Small intestine (tissue), 7 donors: ENCODE measurements at regions not wholly inside any gene's neighbourhood (a gene's known extent, or its start where the extent isn't known, plus 50 kb on each side); places are given as distances from the start of the nearest gene placed in this dataset.

ENCODE experiments used
- DNase-seq, 2 donors: peaks; one replicate each; pipeline versions ENCODE4 v3.0.0 to v3.0.0-alpha.2; 2013
- FAIRE-seq: peaks from 2 replicates; lab custom pipeline; 2012; peaks lifted over from hg19 to GRCh38; lab: Jason Lieb, UNC
- H3K27ac ChIP-seq, 3 donors: one replicate each; pipeline ENCODE4 v1.5.1; 2013; ENCODE audit warnings: low read length in 2 of 3, mild to moderate bottlenecking in 2 of 3, control low read depth in 1 of 3, inconsistent platforms in 1 of 3, low read depth in 1 of 3, moderate library complexity in 1 of 3
- H3K27me3 ChIP-seq, 3 donors: one replicate each; pipeline ENCODE4 v1.6.1; 2013; ENCODE audit warnings: low read length in 3 of 3, inconsistent platforms in 1 of 3; ENCODE audit not compliant: control insufficient read depth in 3 of 3, insufficient read depth in 3 of 3
- H3K36me3 ChIP-seq, 3 donors: one replicate each; pipeline ENCODE4 v1.6.1; 2013; ENCODE audit warnings: low read length in 3 of 3, inconsistent platforms in 1 of 3, low read depth in 1 of 3, mild to moderate bottlenecking in 1 of 3, moderate library complexity in 1 of 3; ENCODE audit not compliant: control insufficient read depth in 3 of 3, insufficient read depth in 2 of 3
- H3K4me1 ChIP-seq, 3 donors: one replicate each; pipeline ENCODE4 v1.6.1; 2013; ENCODE audit warnings: low read length in 2 of 3, inconsistent platforms in 1 of 3, low read depth in 1 of 3, mild to moderate bottlenecking in 1 of 3, moderate library complexity in 1 of 3; ENCODE audit not compliant: control insufficient read depth in 3 of 3, insufficient read depth in 2 of 3
- H3K4me3 ChIP-seq, 3 donors: one replicate each; pipeline ENCODE4 v1.5.1; 2013; ENCODE audit warnings: low read length in 3 of 3, control low read depth in 1 of 3, inconsistent platforms in 1 of 3, low read depth in 1 of 3, mild to moderate bottlenecking in 1 of 3, moderate library complexity in 1 of 3
- H3K9me3 ChIP-seq, 2 donors: one replicate each; pipeline ENCODE4 v1.6.1; 2013; ENCODE audit warnings: low read depth in 1 of 2, low read length in 1 of 2; ENCODE audit not compliant: control insufficient read depth in 2 of 2, insufficient read depth in 1 of 2
- WGBS, 3 donors: extraction: QIAGEN DNeasy Blood & Tissue Kit; methylation state at CpG; one replicate each; pipeline ENCODE4 v1.1.7; 2013; 5-methylcytosine and 5-hydroxymethylcytosine counted together
- donor health status: healthy with polysubstance abuse.
- donor health status: control.
- donor health status: control.
- donor health status: Bipolar disorder and iron deficiency.
- donor health status: healthy.

- Histone ChIP-seq H3K27ac (no peak overlapping the region), H3K27me3 (no peaks in the 10 kb centered on the region), H3K9me3 (peaks cover 1 to 3% of the 10 kb centered on the region in 2 donors), H3K36me3 (no peaks in the 10 kb centered on the region), H3K4me3 (no peak overlapping the region), H3K4me1 (no peaks in the 10 kb centered on the region)
- FAIRE-seq (no peak), DNase-seq (no peak)
Observed at GRCh38 chr3:130606336-130606735, 89.4 kb downstream of the COL6A6 start.

- H3K4me3 ChIP-seq: no peak overlapping the region
- no peaks in the 10 kb centered on the region for H3K36me3 ChIP-seq
- no peaks in the 10 kb centered on the region for H3K4me1 ChIP-seq
- FAIRE-seq: no peak
- no peak for DNase-seq
- 81 to 87% (median 82%) methylated on average over 1 of the region's 1 CpG for WGBS, 3 donors
- no peaks in the 10 kb centered on the region for H3K27me3 ChIP-seq
- H3K27ac ChIP-seq: no peak overlapping the region
- H3K9me3 ChIP-seq: peaks cover 1 to 3% of the 10 kb centered on the region in 2 donors
Observed at GRCh38 chr3:130607553-130608154, 90.7 kb downstream of the COL6A6 start.

GRCh38 chr3:130609166-130609979 lies 92.4 kb downstream of the COL6A6 start:
- H3K9me3 ChIP-seq: peaks cover 1 to 3% of the 10 kb centered on the region in 2 donors
- H3K4me3 ChIP-seq: no peak overlapping the region
- H3K27ac ChIP-seq: no peak overlapping the region
- FAIRE-seq: no peak
- 38 to 43% (median 41%) methylated on average over 3 of the region's 3 CpGs for WGBS, 3 donors
- no peak for DNase-seq
- no peaks in the 10 kb centered on the region for H3K36me3 ChIP-seq
- no peaks in the 10 kb centered on the region for H3K27me3 ChIP-seq
- H3K4me1 ChIP-seq: no peaks in the 10 kb centered on the region

- H3K4me3 ChIP-seq: no peak overlapping the region
- no peaks in the 10 kb centered on the region for H3K9me3 ChIP-seq
- no peak overlapping the region for H3K27ac ChIP-seq
- no peaks in the 10 kb centered on the region for H3K27me3 ChIP-seq
- no peak for DNase-seq
- no peaks in the 10 kb centered on the region for H3K4me1 ChIP-seq
- no peak for FAIRE-seq
- 83 to 88% (median 86%) methylated on average over 4 of the region's 4 CpGs for WGBS, 3 donors
- H3K36me3 ChIP-seq: no peaks in the 10 kb centered on the region
Observed at GRCh38 chr3:130619196-130619595, 102.2 kb downstream of the COL6A6 start.

GRCh38 chr3:130621824-130622223 lies 104.8 kb downstream of the COL6A6 start:
- DNase-seq (no peak), FAIRE-seq (no peak)
- no peak overlapping the region for H3K27ac ChIP-seq
- no peaks in the 10 kb centered on the region for H3K36me3 ChIP-seq
- no peaks in the 10 kb centered on the region for H3K27me3 ChIP-seq
- no peaks in the 10 kb centered on the region for H3K4me1 ChIP-seq
- H3K9me3 ChIP-seq: no peaks in the 10 kb centered on the region
- no peak overlapping the region for H3K4me3 ChIP-seq
- 42 to 69% (median 65%) methylated on average over 3 of the region's 3 CpGs for WGBS, 3 donors

- FAIRE-seq (no peak), DNase-seq (no peak)
- Histone ChIP-seq H3K9me3 (no peaks in the 10 kb centered on the region), H3K4me1 (no peaks in the 10 kb centered on the region), H3K27me3 (no peaks in the 10 kb centered on the region), H3K4me3 (no peak overlapping the region), H3K27ac (no peak overlapping the region), H3K36me3 (no peaks in the 10 kb centered on the region)
- WGBS, 3 donors: 58 to 71% (median 68%) methylated on average over 2 of the region's 2 CpGs
Observed at GRCh38 chr3:130626049-130626448, 109.1 kb downstream of the COL6A6 start.

- H3K9me3 ChIP-seq: no peaks in the 10 kb centered on the region
- no peaks in the 10 kb centered on the region for H3K27me3 ChIP-seq
- H3K4me1 ChIP-seq: no peaks in the 10 kb centered on the region
- H3K36me3 ChIP-seq: no peaks in the 10 kb centered on the region
- no peak for DNase-seq
- no peak overlapping the region for H3K4me3 ChIP-seq
- 44 to 68% (median 65%) methylated on average over 4 of the region's 4 CpGs for WGBS, 3 donors
- no peak overlapping the region for H3K27ac ChIP-seq
- no peak for FAIRE-seq
Observed at GRCh38 chr3:130627143-130627855, 110.3 kb downstream of the COL6A6 start.

- no peak for DNase-seq
- Histone ChIP-seq H3K9me3 (no peaks in the 10 kb centered on the region), H3K27me3 (no peaks in the 10 kb centered on the region), H3K36me3 (no peaks in the 10 kb centered on the region), H3K4me1 (no peaks in the 10 kb centered on the region), H3K4me3 (no peak overlapping the region), H3K27ac (no peak overlapping the region)
- FAIRE-seq: no peak
- WGBS, 3 donors: 80 to 87% (median 81%) methylated on average over 1 of the region's 1 CpG
Observed at GRCh38 chr3:130627882-130628281, 110.9 kb downstream of the COL6A6 start.
